SK-N-SH (cell line): ENCODE measurements at regions not wholly inside any gene's neighbourhood (a gene's known extent, or its start where the extent isn't known, plus 50 kb on each side); places are given as distances from the start of the nearest gene placed in this dataset.

Source experiments
- ELF1 ChIP-seq: IDR thresholded peaks from 2 replicates; pipeline ENCODE4 v1.4.0; 2012
- EP300 ChIP-seq, 2 experiments: IDR thresholded peaks; 2 replicates each; pipeline versions ENCODE4 v1.4.0 to v1.6.1; 2012; ENCODE audit warnings: borderline replicate concordance in 1 of 2, low read depth in 1 of 2, low read length in 1 of 2
- EZH2phosphoT487 ChIP-seq: fragments of 200-600 bp; sonication (generic); IDR thresholded peaks from 2 replicates; pipeline ENCODE4 v1.6.1; 2017; ENCODE audit warnings: low read depth, mixed run types, mild to moderate bottlenecking, antibody characterized with exemption, moderate library complexity, borderline replicate concordance
- FOSL2 ChIP-seq: IDR thresholded peaks from 2 replicates; pipeline ENCODE4 v1.4.0; 2012; ENCODE audit warnings: low read depth, mild to moderate bottlenecking, moderate library complexity, borderline replicate concordance
- FOXM1 ChIP-seq: IDR thresholded peaks from 2 replicates; pipeline ENCODE4 v1.4.0; 2012; ENCODE audit warnings: low read depth, mild to moderate bottlenecking
- NFIC ChIP-seq: IDR thresholded peaks from 2 replicates; pipeline ENCODE4 v1.4.0; 2012; ENCODE audit warnings: borderline replicate concordance
- POLR2AphosphoS5 ChIP-seq: IDR thresholded peaks from 2 replicates; pipeline ENCODE4 v1.6.1; 2012; ENCODE audit warnings: low read depth, low read length
- RAD21 ChIP-seq: IDR thresholded peaks from 2 replicates; pipeline ENCODE4 v1.6.1; 2012; ENCODE audit warnings: mild to moderate bottlenecking, low read length
- RXRA ChIP-seq: IDR thresholded peaks from 2 replicates; pipeline ENCODE4 v1.4.0; 2012; ENCODE audit warnings: low read depth, mild to moderate bottlenecking, borderline replicate concordance
- SMC3 ChIP-seq: IDR thresholded peaks from 2 replicates; pipeline ENCODE4 v1.6.1; 2012; ENCODE audit warnings: low read depth, low read length, improper control_type of control experiment
- TF ChIP-seq, protein P1 (sequence below): fragments of 200-600 bp; sonication (generic); IDR thresholded peaks from 2 replicates; pipeline ENCODE4 v1.6.1; 2017; ENCODE audit warnings: antibody characterized with exemption, mild to moderate bottlenecking, moderate library complexity
- TF ChIP-seq, protein P2 (sequence below): IDR thresholded peaks from 2 replicates; pipeline ENCODE4 v1.4.0; 2012; ENCODE audit warnings: low read depth, borderline replicate concordance
- TF ChIP-seq, protein P3 (sequence below): fragments of 150-350 bp; IDR thresholded peaks from 2 replicates; pipeline ENCODE4 v1.6.1; 2017; ENCODE audit warnings: antibody characterized with exemption, low read length, low read depth, borderline replicate concordance
- TF ChIP-seq, protein P4 (sequence below): IDR thresholded peaks from 2 replicates; pipeline ENCODE4 v1.6.1; 2012; ENCODE audit warnings: mild to moderate bottlenecking, low read depth, low read length, moderate library complexity

DNA sequence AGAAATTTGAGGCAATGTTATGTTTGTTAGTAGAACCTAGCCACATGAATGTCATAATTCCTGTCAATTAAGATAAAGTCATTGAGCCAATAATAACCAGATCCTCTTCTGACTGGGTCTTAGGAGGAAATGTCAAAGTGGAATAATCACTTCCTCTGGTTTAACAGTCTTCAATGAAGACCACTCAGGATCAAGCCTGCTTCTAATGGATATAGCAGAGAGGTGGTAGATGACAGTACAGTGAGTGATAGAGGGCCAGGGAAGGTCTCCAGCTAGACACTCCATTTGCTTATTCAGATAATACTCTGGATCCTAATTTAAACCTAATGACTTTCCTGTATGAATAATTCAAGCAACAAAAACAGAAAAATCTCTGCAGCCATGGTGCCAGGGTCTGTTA lies 474.2 kb downstream of the DNAH5 start:
- TF ChIP-seq, protein P1, sequence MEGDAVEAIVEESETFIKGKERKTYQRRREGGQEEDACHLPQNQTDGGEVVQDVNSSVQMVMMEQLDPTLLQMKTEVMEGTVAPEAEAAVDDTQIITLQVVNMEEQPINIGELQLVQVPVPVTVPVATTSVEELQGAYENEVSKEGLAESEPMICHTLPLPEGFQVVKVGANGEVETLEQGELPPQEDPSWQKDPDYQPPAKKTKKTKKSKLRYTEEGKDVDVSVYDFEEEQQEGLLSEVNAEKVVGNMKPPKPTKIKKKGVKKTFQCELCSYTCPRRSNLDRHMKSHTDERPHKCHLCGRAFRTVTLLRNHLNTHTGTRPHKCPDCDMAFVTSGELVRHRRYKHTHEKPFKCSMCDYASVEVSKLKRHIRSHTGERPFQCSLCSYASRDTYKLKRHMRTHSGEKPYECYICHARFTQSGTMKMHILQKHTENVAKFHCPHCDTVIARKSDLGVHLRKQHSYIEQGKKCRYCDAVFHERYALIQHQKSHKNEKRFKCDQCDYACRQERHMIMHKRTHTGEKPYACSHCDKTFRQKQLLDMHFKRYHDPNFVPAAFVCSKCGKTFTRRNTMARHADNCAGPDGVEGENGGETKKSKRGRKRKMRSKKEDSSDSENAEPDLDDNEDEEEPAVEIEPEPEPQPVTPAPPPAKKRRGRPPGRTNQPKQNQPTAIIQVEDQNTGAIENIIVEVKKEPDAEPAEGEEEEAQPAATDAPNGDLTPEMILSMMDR, result no peak
- TF ChIP-seq EZH2phosphoT487 (no peak), NFIC (no peak), FOSL2 (no peak), POLR2AphosphoS5 (no peak), FOXM1 (no peak), EP300 (IDR thresholded peaks at IDR 0.05; ENCODE audit: borderline replicate concordance in 1 of 2, low read depth in 1 of 2, low read length in 1 of 2) (no peak), RAD21 (no peak), RXRA (no peak), SMC3 (no peak), ELF1 (no peak)
- TF ChIP-seq, protein P2, sequence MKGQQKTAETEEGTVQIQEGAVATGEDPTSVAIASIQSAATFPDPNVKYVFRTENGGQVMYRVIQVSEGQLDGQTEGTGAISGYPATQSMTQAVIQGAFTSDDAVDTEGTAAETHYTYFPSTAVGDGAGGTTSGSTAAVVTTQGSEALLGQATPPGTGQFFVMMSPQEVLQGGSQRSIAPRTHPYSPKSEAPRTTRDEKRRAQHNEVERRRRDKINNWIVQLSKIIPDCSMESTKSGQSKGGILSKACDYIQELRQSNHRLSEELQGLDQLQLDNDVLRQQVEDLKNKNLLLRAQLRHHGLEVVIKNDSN, result no peak
- TF ChIP-seq, protein P3, sequence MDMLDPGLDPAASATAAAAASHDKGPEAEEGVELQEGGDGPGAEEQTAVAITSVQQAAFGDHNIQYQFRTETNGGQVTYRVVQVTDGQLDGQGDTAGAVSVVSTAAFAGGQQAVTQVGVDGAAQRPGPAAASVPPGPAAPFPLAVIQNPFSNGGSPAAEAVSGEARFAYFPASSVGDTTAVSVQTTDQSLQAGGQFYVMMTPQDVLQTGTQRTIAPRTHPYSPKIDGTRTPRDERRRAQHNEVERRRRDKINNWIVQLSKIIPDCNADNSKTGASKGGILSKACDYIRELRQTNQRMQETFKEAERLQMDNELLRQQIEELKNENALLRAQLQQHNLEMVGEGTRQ, result no peak
- TF ChIP-seq, protein P4, sequence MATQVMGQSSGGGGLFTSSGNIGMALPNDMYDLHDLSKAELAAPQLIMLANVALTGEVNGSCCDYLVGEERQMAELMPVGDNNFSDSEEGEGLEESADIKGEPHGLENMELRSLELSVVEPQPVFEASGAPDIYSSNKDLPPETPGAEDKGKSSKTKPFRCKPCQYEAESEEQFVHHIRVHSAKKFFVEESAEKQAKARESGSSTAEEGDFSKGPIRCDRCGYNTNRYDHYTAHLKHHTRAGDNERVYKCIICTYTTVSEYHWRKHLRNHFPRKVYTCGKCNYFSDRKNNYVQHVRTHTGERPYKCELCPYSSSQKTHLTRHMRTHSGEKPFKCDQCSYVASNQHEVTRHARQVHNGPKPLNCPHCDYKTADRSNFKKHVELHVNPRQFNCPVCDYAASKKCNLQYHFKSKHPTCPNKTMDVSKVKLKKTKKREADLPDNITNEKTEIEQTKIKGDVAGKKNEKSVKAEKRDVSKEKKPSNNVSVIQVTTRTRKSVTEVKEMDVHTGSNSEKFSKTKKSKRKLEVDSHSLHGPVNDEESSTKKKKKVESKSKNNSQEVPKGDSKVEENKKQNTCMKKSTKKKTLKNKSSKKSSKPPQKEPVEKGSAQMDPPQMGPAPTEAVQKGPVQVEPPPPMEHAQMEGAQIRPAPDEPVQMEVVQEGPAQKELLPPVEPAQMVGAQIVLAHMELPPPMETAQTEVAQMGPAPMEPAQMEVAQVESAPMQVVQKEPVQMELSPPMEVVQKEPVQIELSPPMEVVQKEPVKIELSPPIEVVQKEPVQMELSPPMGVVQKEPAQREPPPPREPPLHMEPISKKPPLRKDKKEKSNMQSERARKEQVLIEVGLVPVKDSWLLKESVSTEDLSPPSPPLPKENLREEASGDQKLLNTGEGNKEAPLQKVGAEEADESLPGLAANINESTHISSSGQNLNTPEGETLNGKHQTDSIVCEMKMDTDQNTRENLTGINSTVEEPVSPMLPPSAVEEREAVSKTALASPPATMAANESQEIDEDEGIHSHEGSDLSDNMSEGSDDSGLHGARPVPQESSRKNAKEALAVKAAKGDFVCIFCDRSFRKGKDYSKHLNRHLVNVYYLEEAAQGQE, result no peak
